ENCODE measurements at regions not wholly inside any gene's neighbourhood (a gene's known extent, or its start where the extent isn't known, plus 50 kb on each side); places are given as distances from the start of the nearest gene placed in this dataset.

- no peak for DNase-seq (ENCODE audit: low spot score)
- no peak for TF ChIP-seq CTCF (IDR thresholded peaks at IDR 0.05; ENCODE audit: extremely low read depth, missing control alignments)
Observed at GRCh38 chr22:34508797-34509196, 557.2 kb upstream of the ISX start.

- no peak for TF ChIP-seq CTCF (IDR thresholded peaks at IDR 0.05; ENCODE audit: extremely low read depth, missing control alignments)
- DNase-seq (ENCODE audit: low spot score) = no peak
Observed at GRCh38 chr22:34526681-34527080, 539.3 kb upstream of the ISX start.

GRCh38 chr22:34534101-34534500 lies 531.9 kb upstream of the ISX start:
- no peak for DNase-seq (ENCODE audit: low spot score)
- no peak for TF ChIP-seq CTCF (IDR thresholded peaks at IDR 0.05; ENCODE audit: extremely low read depth, missing control alignments)

GRCh38 chr22:34567367-34567766 lies 498.6 kb upstream of the ISX start:
- no peak for DNase-seq (ENCODE audit: low spot score)
- TF ChIP-seq CTCF (IDR thresholded peaks at IDR 0.05; ENCODE audit: extremely low read depth, missing control alignments) = no peak

GRCh38 chr22:34570408-34570807 lies 495.6 kb upstream of the ISX start:
- TF ChIP-seq CTCF (IDR thresholded peaks at IDR 0.05; ENCODE audit: extremely low read depth, missing control alignments) = no peak
- no peak for DNase-seq (ENCODE audit: low spot score)

GRCh38 chr22:34579519-34579918 lies 486.4 kb upstream of the ISX start:
- no peak for TF ChIP-seq CTCF (IDR thresholded peaks at IDR 0.05; ENCODE audit: extremely low read depth, missing control alignments)
- DNase-seq (ENCODE audit: low spot score) = no peak

- DNase-seq (ENCODE audit: low spot score) = no peak
- TF ChIP-seq CTCF (IDR thresholded peaks at IDR 0.05; ENCODE audit: extremely low read depth, missing control alignments) = no peak
Observed at GRCh38 chr22:34587357-34588356, 478.3 kb upstream of the ISX start.

Measured in GM20000 (cell line).